HG03432 (cell line): ENCODE measurements at regions not wholly inside any gene's neighbourhood (a gene's known extent, or its start where the extent isn't known, plus 50 kb on each side); places are given as distances from the start of the nearest gene placed in this dataset.
A peak's percentile ranks its signal among the peaks of the same experiment; 100 is the strongest.

Experiments
- ATAC-seq: cut with Tn5 transposase; IDR thresholded peaks from one replicate; pipeline ENCODE4 v1.9.1; 2021; ENCODE audit warnings: mild to moderate bottlenecking, moderate library complexity; ENCODE audit not compliant: unreplicated experiment

- no peak for ATAC-seq
Measured at GRCh38 chr3:31442755-31443154, 90.0 kb upstream of the STT3B start.

GRCh38 chr3:31444220-31445142 lies 88.2 kb upstream of the STT3B start:
- ATAC-seq, result no peak

- ATAC-seq, result no peak
Measured at GRCh38 chr3:31445701-31446100, 87.0 kb upstream of the STT3B start.

GRCh38 chr3:31448035-31448881 lies 84.5 kb upstream of the STT3B start:
- ATAC-seq, result peak; percentile 63

- peak; percentile 43 for ATAC-seq
Measured at GRCh38 chr3:31448882-31449243, 83.9 kb upstream of the STT3B start.

GRCh38 chr3:31449318-31449717 lies 83.4 kb upstream of the STT3B start:
- peak; percentile 63 for ATAC-seq

GRCh38 chr3:31450345-31450744 lies 82.4 kb upstream of the STT3B start:
- no peak for ATAC-seq

GRCh38 chr3:31452495-31453106 lies 80.1 kb upstream of the STT3B start:
- no peak for ATAC-seq

GRCh38 chr3:31453430-31453829 lies 79.3 kb upstream of the STT3B start:
- no peak for ATAC-seq

GRCh38 chr3:31455524-31455923 lies 77.2 kb upstream of the STT3B start:
- ATAC-seq, result no peak

GRCh38 chr3:31456373-31456772 lies 76.4 kb upstream of the STT3B start:
- no peak for ATAC-seq

GRCh38 chr3:31461426-31461825 lies 71.3 kb upstream of the STT3B start:
- no peak for ATAC-seq

- ATAC-seq, result peak; percentile 93
Measured at GRCh38 chr3:31462050-31462569, 70.6 kb upstream of the STT3B start.

- ATAC-seq, result no peak
Measured at GRCh38 chr3:31465999-31466398, 66.7 kb upstream of the STT3B start.

- ATAC-seq, result no peak
Measured at GRCh38 chr3:31466866-31467265, 65.9 kb upstream of the STT3B start.

- ATAC-seq, result no peak
Measured at GRCh38 chr3:31468433-31468832, 64.3 kb upstream of the STT3B start.

- no peak for ATAC-seq
Measured at GRCh38 chr3:31469385-31469784, 63.3 kb upstream of the STT3B start.

- no peak for ATAC-seq
Measured at GRCh38 chr3:31472479-31473390, 60.0 kb upstream of the STT3B start.

- no peak for ATAC-seq
Measured at GRCh38 chr3:31476209-31476608, 56.5 kb upstream of the STT3B start.

GRCh38 chr3:31479431-31479830 lies 53.3 kb upstream of the STT3B start:
- ATAC-seq, result no peak
